DOHH2 (cell line): ENCODE measurements at regions not wholly inside any gene's neighbourhood (a gene's known extent, or its start where the extent isn't known, plus 50 kb on each side); places are given as distances from the start of the nearest gene placed in this dataset.

Experiments used
- H3F3A ChIP-seq: fragments of 200-600 bp; sonication (generic), shearing (Covaris generic); 2 replicates; pipeline ENCODE4 v1.6.0; 2016; ENCODE audit warnings: antibody characterized with exemption, mild to moderate bottlenecking; ENCODE audit not compliant: control insufficient read depth, insufficient read depth
- H3K27ac ChIP-seq: fragments of 200-600 bp; sonication (generic); 2 replicates; pipeline ENCODE4 v1.5.1; 2014; ENCODE audit warnings: low read depth, mild to moderate bottlenecking, low read length, moderate library complexity
- H3K27me3 ChIP-seq: fragments of 200-600 bp; sonication (generic); 2 replicates; pipeline ENCODE4 v1.6.1; 2014; ENCODE audit warnings: mild to moderate bottlenecking, low read length, mixed read lengths; ENCODE audit not compliant: control insufficient read depth
- H3K36me3 ChIP-seq: fragments of 200-600 bp; sonication (generic); 2 replicates; pipeline ENCODE4 v1.6.1; 2014; ENCODE audit warnings: mild to moderate bottlenecking, low read length, moderate library complexity, mixed read lengths; ENCODE audit not compliant: control insufficient read depth
- H3K4me1 ChIP-seq: fragments of 200-600 bp; sonication (generic); 2 replicates; pipeline ENCODE4 v1.6.1; 2014; ENCODE audit warnings: mild to moderate bottlenecking, low read length, mixed read lengths; ENCODE audit not compliant: control insufficient read depth
- H3K4me2 ChIP-seq: fragments of 200-600 bp; sonication (generic); 2 replicates; pipeline ENCODE4 v1.6.0; 2014; ENCODE audit warnings: mild to moderate bottlenecking, low read length, moderate library complexity
- H3K4me3 ChIP-seq: fragments of 200-600 bp; sonication (generic); 2 replicates; pipeline ENCODE4 v1.5.1; 2014; ENCODE audit warnings: mild to moderate bottlenecking, low read length, mixed read lengths
- H3K79me2 ChIP-seq: fragments of 200-600 bp; sonication (generic); 2 replicates; pipeline ENCODE4 v1.6.1; 2014; ENCODE audit warnings: mild to moderate bottlenecking, low read length, mixed read lengths; ENCODE audit not compliant: control insufficient read depth
- H3K9me2 ChIP-seq: fragments of 200-600 bp; sonication (generic); replicated peaks from 2 replicates; pipeline ENCODE4 v1.6.1; 2014; ENCODE audit warnings: mild to moderate bottlenecking, low read length, mixed read lengths; ENCODE audit not compliant: control insufficient read depth
- H3K9me3 ChIP-seq: fragments of 200-600 bp; sonication (generic); 2 replicates; pipeline ENCODE4 v1.6.1; 2014; ENCODE audit warnings: antibody characterized with exemption, low read length, mixed read lengths; ENCODE audit not compliant: control insufficient read depth, insufficient read depth
- H4K20me1 ChIP-seq: fragments of 200-600 bp; sonication (generic); 2 replicates; pipeline ENCODE4 v1.6.0; 2014; ENCODE audit warnings: low read depth, mild to moderate bottlenecking, antibody characterized with exemption, low read length, moderate library complexity; ENCODE audit not compliant: control insufficient read depth, insufficient read depth
- EZH2phosphoT487 ChIP-seq: fragments of 200-600 bp; sonication (generic); IDR thresholded peaks from 2 replicates; pipeline ENCODE4 v1.6.1; 2017; ENCODE audit warnings: borderline replicate concordance, mild to moderate bottlenecking, antibody characterized with exemption, low read length, moderate library complexity, mixed read lengths
- TF ChIP-seq, protein P1 (sequence below): fragments of 200-600 bp; sonication (generic); IDR thresholded peaks from one replicate; pipeline ENCODE4 v1.5.1; 2014; ENCODE audit warnings: antibody characterized with exemption, mild to moderate bottlenecking, low read depth, low read length; ENCODE audit not compliant: poor library complexity, severe bottlenecking

DNA sequence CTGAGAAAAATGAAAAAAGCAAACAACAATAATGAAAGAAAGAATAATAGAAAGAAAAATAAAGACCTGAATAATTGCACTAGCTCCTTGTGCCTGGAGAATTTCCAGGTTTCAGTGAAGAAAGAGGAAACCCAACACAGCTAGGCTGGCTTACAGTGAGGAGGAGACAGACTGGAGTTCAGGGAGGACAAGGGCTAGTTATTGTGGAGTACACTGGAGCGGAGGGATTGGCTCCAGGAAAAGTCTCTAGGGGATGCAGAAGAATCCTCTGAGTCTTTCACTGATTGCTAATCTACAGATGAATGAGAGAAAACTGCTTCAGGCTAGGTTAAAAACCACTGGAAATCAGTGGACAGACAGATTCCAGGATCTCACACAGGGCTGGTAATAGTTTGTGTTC lies 163.6 kb upstream of the RBMS1 start:
- H3K9me2 ChIP-seq, result no peaks in the 10 kb centered on the region
- H3K36me3 ChIP-seq, result no peaks in the 10 kb centered on the region
- H4K20me1 ChIP-seq, result no peaks in the 10 kb centered on the region
- no peaks in the 10 kb centered on the region for H3K9me3 ChIP-seq
- no peak overlapping the region for H3K27ac ChIP-seq
- TF ChIP-seq, protein P1, sequence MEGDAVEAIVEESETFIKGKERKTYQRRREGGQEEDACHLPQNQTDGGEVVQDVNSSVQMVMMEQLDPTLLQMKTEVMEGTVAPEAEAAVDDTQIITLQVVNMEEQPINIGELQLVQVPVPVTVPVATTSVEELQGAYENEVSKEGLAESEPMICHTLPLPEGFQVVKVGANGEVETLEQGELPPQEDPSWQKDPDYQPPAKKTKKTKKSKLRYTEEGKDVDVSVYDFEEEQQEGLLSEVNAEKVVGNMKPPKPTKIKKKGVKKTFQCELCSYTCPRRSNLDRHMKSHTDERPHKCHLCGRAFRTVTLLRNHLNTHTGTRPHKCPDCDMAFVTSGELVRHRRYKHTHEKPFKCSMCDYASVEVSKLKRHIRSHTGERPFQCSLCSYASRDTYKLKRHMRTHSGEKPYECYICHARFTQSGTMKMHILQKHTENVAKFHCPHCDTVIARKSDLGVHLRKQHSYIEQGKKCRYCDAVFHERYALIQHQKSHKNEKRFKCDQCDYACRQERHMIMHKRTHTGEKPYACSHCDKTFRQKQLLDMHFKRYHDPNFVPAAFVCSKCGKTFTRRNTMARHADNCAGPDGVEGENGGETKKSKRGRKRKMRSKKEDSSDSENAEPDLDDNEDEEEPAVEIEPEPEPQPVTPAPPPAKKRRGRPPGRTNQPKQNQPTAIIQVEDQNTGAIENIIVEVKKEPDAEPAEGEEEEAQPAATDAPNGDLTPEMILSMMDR, result no peak
- no peak for TF ChIP-seq EZH2phosphoT487
- 0 out of 2 replicates have a peak, but pooled peaks cover 6% of the 10 kb centered on the region for H3K27me3 ChIP-seq
- no peak overlapping the region for H3K4me3 ChIP-seq
- no peak overlapping the region for H3K4me2 ChIP-seq
- H3F3A ChIP-seq, result no peaks in the 10 kb centered on the region
- H3K79me2 ChIP-seq, result no peaks in the 10 kb centered on the region
- no peaks in the 10 kb centered on the region for H3K4me1 ChIP-seq

DNA sequence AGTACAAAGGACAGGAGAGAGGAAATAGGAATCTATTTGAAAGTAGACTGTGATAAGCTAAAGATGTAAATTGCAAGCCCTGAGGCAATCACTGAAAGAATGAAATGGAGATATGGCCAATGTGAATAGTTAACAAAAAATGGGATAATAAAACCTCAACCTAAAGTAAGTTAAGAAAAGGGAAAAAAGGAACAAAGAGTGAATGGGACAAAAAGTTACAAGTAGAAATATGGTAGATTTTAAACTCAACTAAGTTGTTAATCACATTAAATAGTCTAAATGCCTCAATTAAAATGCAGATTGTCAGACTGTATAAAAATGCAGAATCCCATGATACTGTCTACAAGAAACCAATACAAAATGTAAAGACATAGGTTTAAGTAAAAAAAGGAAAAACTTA lies 165.2 kb upstream of the RBMS1 start:
- Histone ChIP-seq H3K36me3 (no peaks in the 10 kb centered on the region), H3K27me3 (0 out of 2 replicates have a peak, but pooled peaks cover 6% of the 10 kb centered on the region), H3K9me2 (no peaks in the 10 kb centered on the region), H3K79me2 (no peaks in the 10 kb centered on the region), H3K4me2 (no peak overlapping the region), H4K20me1 (no peaks in the 10 kb centered on the region), H3K4me1 (no peaks in the 10 kb centered on the region), H3K9me3 (no peaks in the 10 kb centered on the region), H3F3A (no peaks in the 10 kb centered on the region), H3K27ac (no peak overlapping the region), H3K4me3 (no peak overlapping the region)
- TF ChIP-seq, protein P1, result no peak
- TF ChIP-seq EZH2phosphoT487, result no peak

DNA sequence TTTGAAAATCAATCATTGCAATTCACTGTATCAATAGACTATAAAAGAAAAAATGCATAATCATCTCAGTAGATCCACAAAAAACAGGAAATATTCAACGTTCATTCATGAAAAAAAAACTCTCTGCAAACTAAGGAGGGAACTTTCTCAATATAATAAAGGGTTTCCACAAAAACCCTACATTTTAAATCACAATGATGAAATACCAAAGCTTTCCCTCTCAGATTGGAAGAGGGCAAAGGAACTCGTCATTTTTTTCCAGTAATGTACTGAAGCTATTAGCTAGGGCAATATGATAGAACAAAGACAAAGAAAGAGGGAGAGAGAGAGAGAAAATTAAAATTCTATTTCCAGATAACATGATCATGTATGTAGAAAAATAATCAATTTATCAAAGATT lies 167.1 kb upstream of the RBMS1 start:
- no peaks in the 10 kb centered on the region for H3K4me1 ChIP-seq
- H3K36me3 ChIP-seq, result no peaks in the 10 kb centered on the region
- no peak overlapping the region for H3K4me3 ChIP-seq
- no peaks in the 10 kb centered on the region for H4K20me1 ChIP-seq
- no peak overlapping the region for H3K4me2 ChIP-seq
- no peaks in the 10 kb centered on the region for H3K9me2 ChIP-seq
- no peak for TF ChIP-seq EZH2phosphoT487
- TF ChIP-seq, protein P1, result no peak
- 0 out of 2 replicates have a peak, but pooled peaks cover 6% of the 10 kb centered on the region for H3K27me3 ChIP-seq
- no peaks in the 10 kb centered on the region for H3F3A ChIP-seq
- H3K9me3 ChIP-seq, result no peaks in the 10 kb centered on the region
- H3K79me2 ChIP-seq, result no peaks in the 10 kb centered on the region
- no peak overlapping the region for H3K27ac ChIP-seq
